GM23338 (cell line): ENCODE measurements at regions not wholly inside any gene's neighbourhood (a gene's known extent, or its start where the extent isn't known, plus 50 kb on each side); places are given as distances from the start of the nearest gene placed in this dataset.

Source experiments
- CREB1 ChIP-seq: fragments of 250-450 bp; sonication (Bioruptor Pico); IDR thresholded peaks from 2 replicates; pipeline ENCODE4 v1.5.0; 2020; ENCODE audit warnings: low read depth, mild to moderate bottlenecking, moderate library complexity
- EZH2 ChIP-seq: fragments of 200-600 bp; sonication (generic); IDR thresholded peaks from one replicate; pipeline ENCODE4 v1.8.0; 2017; ENCODE audit warnings: antibody characterized with exemption, mild to moderate bottlenecking, low read depth; ENCODE audit not compliant: unreplicated experiment
- EZH2phosphoT487 ChIP-seq: fragments of 200-600 bp; sonication (generic); IDR thresholded peaks from one replicate; pipeline ENCODE4 v1.8.1; 2018; ENCODE audit warnings: antibody characterized with exemption; ENCODE audit not compliant: unreplicated experiment
- JUNB ChIP-seq: IDR thresholded peaks from one replicate; pipeline ENCODE4 v1.6.1; 2016; ENCODE audit warnings: antibody characterized with exemption; ENCODE audit not compliant: unreplicated experiment
- NANOG ChIP-seq: IDR thresholded peaks from 2 replicates; pipeline ENCODE4 v1.6.1; 2016; ENCODE audit warnings: antibody characterized with exemption, borderline replicate concordance
- POLR2AphosphoS5 ChIP-seq: IDR thresholded peaks from 2 replicates; pipeline ENCODE4 v1.6.1; 2016; ENCODE audit warnings: antibody characterized with exemption, low read depth
- STAT1 ChIP-seq: IDR thresholded peaks from one replicate; pipeline ENCODE4 v1.6.1; 2016; ENCODE audit warnings: antibody characterized with exemption; ENCODE audit not compliant: unreplicated experiment
- ZNF114 ChIP-seq: fragments of 250-450 bp; sonication (Bioruptor Pico); IDR thresholded peaks from 2 replicates; pipeline ENCODE4 v1.5.0; 2020; ENCODE audit warnings: mild to moderate bottlenecking, moderate library complexity
- ZNF331 ChIP-seq: fragments of 250-450 bp; sonication (Bioruptor Pico); IDR thresholded peaks from 2 replicates; pipeline ENCODE4 v1.5.0; 2020; ENCODE audit warnings: low read depth, mild to moderate bottlenecking, moderate library complexity
- TF ChIP-seq, protein P1 (sequence below), 2 experiments: fragments of 200-600 bp in 1 of 2; sonication (generic) in 1 of 2; conservative IDR thresholded peaks; 2 replicates each; pipeline versions ENCODE4 v1.5.1 to v1.6.1; 2016 to 2017; ENCODE audit warnings: antibody characterized with exemption in 2 of 2, low read depth in 2 of 2, mild to moderate bottlenecking in 2 of 2, moderate library complexity in 1 of 2
- TF ChIP-seq, protein P2 (sequence below): IDR thresholded peaks from one replicate; pipeline ENCODE4 v1.6.1; 2018; ENCODE audit warnings: antibody characterized with exemption; ENCODE audit not compliant: unreplicated experiment
- TF ChIP-seq, protein P3 (sequence below): IDR thresholded peaks from 2 replicates; pipeline ENCODE4 v1.6.1; 2016; ENCODE audit warnings: antibody characterized with exemption
- TF ChIP-seq, protein P4 (sequence below): fragments of 250-450 bp; sonication (Bioruptor Pico); IDR thresholded peaks from 2 replicates; pipeline ENCODE4 v1.5.0; 2020; ENCODE audit warnings: mild to moderate bottlenecking, moderate library complexity

DNA sequence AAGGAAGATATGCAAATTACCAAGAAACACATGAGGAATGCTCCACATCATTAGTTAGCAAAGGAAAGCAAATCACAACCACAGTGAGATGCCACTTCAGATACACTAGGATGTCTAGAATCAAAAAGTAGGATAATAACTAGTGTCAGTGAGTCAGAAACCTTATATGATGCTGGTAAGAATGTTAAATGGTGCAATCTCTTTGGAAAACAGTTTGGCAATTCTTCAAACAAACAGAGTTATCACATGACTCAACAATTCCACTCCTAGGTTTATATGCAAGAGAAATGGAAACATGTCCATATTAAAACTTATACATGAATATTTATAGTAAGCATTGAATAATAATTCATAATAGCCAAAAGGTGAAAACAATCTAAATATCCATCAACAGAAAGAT, 220.9 kb downstream of the FOXG1 start:
- TF ChIP-seq, protein P1, sequence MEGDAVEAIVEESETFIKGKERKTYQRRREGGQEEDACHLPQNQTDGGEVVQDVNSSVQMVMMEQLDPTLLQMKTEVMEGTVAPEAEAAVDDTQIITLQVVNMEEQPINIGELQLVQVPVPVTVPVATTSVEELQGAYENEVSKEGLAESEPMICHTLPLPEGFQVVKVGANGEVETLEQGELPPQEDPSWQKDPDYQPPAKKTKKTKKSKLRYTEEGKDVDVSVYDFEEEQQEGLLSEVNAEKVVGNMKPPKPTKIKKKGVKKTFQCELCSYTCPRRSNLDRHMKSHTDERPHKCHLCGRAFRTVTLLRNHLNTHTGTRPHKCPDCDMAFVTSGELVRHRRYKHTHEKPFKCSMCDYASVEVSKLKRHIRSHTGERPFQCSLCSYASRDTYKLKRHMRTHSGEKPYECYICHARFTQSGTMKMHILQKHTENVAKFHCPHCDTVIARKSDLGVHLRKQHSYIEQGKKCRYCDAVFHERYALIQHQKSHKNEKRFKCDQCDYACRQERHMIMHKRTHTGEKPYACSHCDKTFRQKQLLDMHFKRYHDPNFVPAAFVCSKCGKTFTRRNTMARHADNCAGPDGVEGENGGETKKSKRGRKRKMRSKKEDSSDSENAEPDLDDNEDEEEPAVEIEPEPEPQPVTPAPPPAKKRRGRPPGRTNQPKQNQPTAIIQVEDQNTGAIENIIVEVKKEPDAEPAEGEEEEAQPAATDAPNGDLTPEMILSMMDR (conservative IDR thresholded peaks at IDR 0.05; ENCODE audit: low read depth in 2 of 2): no peak
- TF ChIP-seq EZH2phosphoT487 (no peak), NANOG (no peak), EZH2 (no peak), POLR2AphosphoS5 (no peak), ZNF331 (CRISPR knock-in tag) (no peak), CREB1 (CRISPR knock-in tag) (no peak), JUNB (no peak), ZNF114 (CRISPR knock-in tag) (no peak), STAT1 (no peak)
- TF ChIP-seq, protein P2, sequence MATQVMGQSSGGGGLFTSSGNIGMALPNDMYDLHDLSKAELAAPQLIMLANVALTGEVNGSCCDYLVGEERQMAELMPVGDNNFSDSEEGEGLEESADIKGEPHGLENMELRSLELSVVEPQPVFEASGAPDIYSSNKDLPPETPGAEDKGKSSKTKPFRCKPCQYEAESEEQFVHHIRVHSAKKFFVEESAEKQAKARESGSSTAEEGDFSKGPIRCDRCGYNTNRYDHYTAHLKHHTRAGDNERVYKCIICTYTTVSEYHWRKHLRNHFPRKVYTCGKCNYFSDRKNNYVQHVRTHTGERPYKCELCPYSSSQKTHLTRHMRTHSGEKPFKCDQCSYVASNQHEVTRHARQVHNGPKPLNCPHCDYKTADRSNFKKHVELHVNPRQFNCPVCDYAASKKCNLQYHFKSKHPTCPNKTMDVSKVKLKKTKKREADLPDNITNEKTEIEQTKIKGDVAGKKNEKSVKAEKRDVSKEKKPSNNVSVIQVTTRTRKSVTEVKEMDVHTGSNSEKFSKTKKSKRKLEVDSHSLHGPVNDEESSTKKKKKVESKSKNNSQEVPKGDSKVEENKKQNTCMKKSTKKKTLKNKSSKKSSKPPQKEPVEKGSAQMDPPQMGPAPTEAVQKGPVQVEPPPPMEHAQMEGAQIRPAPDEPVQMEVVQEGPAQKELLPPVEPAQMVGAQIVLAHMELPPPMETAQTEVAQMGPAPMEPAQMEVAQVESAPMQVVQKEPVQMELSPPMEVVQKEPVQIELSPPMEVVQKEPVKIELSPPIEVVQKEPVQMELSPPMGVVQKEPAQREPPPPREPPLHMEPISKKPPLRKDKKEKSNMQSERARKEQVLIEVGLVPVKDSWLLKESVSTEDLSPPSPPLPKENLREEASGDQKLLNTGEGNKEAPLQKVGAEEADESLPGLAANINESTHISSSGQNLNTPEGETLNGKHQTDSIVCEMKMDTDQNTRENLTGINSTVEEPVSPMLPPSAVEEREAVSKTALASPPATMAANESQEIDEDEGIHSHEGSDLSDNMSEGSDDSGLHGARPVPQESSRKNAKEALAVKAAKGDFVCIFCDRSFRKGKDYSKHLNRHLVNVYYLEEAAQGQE: no peak
- TF ChIP-seq, protein P3, sequence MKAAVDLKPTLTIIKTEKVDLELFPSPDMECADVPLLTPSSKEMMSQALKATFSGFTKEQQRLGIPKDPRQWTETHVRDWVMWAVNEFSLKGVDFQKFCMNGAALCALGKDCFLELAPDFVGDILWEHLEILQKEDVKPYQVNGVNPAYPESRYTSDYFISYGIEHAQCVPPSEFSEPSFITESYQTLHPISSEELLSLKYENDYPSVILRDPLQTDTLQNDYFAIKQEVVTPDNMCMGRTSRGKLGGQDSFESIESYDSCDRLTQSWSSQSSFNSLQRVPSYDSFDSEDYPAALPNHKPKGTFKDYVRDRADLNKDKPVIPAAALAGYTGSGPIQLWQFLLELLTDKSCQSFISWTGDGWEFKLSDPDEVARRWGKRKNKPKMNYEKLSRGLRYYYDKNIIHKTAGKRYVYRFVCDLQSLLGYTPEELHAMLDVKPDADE: no peak
- TF ChIP-seq, protein P4, sequence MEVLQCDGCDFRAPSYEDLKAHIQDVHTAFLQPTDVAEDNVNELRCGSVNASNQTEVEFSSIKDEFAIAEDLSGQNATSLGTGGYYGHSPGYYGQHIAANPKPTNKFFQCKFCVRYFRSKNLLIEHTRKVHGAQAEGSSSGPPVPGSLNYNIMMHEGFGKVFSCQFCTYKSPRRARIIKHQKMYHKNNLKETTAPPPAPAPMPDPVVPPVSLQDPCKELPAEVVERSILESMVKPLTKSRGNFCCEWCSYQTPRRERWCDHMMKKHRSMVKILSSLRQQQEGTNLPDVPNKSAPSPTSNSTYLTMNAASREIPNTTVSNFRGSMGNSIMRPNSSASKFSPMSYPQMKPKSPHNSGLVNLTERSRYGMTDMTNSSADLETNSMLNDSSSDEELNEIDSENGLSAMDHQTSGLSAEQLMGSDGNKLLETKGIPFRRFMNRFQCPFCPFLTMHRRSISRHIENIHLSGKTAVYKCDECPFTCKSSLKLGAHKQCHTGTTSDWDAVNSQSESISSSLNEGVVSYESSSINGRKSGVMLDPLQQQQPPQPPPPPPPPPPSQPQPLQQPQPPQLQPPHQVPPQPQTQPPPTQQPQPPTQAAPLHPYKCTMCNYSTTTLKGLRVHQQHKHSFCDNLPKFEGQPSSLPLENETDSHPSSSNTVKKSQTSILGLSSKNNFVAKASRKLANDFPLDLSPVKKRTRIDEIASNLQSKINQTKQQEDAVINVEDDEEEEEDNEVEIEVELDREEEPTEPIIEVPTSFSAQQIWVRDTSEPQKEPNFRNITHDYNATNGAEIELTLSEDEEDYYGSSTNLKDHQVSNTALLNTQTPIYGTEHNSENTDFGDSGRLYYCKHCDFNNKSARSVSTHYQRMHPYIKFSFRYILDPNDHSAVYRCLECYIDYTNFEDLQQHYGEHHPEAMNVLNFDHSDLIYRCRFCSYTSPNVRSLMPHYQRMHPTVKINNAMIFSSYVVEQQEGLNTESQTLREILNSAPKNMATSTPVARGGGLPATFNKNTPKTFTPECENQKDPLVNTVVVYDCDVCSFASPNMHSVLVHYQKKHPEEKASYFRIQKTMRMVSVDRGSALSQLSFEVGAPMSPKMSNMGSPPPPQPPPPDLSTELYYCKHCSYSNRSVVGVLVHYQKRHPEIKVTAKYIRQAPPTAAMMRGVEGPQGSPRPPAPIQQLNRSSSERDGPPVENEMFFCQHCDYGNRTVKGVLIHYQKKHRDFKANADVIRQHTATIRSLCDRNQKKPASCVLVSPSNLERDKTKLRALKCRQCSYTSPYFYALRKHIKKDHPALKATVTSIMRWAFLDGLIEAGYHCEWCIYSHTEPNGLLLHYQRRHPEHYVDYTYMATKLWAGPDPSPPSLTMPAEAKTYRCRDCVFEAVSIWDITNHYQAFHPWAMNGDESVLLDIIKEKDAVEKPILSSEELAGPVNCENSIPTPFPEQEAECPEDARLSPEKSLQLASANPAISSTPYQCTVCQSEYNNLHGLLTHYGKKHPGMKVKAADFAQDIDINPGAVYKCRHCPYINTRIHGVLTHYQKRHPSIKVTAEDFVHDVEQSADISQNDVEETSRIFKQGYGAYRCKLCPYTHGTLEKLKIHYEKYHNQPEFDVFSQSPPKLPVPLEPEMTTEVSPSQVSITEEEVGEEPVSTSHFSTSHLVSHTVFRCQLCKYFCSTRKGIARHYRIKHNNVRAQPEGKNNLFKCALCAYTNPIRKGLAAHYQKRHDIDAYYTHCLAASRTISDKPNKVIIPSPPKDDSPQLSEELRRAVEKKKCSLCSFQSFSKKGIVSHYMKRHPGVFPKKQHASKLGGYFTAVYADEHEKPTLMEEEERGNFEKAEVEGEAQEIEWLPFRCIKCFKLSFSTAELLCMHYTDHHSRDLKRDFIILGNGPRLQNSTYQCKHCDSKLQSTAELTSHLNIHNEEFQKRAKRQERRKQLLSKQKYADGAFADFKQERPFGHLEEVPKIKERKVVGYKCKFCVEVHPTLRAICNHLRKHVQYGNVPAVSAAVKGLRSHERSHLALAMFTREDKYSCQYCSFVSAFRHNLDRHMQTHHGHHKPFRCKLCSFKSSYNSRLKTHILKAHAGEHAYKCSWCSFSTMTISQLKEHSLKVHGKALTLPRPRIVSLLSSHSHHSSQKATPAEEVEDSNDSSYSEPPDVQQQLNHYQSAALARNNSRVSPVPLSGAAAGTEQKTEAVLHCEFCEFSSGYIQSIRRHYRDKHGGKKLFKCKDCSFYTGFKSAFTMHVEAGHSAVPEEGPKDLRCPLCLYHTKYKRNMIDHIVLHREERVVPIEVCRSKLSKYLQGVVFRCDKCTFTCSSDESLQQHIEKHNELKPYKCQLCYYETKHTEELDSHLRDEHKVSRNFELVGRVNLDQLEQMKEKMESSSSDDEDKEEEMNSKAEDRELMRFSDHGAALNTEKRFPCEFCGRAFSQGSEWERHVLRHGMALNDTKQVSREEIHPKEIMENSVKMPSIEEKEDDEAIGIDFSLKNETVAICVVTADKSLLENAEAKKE (CRISPR knock-in tag): no peak
